ENCODE measurements at regions not wholly inside any gene's neighbourhood (a gene's known extent, or its start where the extent isn't known, plus 50 kb on each side); places are given as distances from the start of the nearest gene placed in this dataset.

DNA sequence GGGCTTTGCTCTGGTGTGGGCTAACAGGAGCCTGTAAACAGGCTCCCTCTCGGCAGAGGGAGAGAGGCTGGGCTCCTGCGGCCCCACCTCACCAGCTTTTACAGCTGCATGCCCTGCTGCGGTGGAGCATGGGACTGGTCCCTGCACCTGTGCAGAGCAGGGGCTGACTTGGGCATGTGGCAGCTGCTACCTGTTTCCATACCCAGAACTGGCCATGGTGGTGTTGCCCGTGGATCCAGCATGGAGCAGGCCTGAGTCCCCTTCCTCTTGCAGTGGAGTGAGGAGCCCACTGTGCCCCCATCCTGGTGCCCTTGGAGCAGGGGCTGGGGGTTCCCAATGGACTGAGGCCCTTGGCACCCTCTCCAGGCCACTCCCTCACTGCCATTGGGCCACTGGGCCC lies 91.9 kb upstream of the MGMT start:
- no peak for DNase-seq (ENCODE audit: low spot score)

GRCh38 chr10:129375912-129376311 lies 91.1 kb upstream of the MGMT start:
- no peak for DNase-seq (ENCODE audit: low spot score)

DNA sequence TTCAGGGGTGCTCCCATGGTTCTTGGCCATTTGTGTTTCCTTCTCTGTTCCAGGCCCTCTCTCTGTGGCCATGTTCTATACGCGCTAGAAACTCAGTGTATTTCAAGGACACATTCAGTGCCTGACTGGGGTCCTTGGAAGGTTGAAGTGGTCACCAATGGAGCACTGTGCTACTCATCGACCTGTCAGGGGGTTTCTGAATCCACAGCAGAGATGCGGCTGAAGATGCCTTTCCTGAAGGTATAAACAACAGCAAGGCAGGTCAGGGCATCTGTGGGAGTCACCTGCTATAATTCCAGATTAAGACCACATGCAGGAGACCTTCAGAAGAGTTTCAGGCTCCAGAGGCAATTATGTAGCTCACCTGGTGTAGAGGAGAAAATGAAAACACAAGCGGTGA lies 86.8 kb upstream of the MGMT start:
- no peak for DNase-seq (ENCODE audit: low spot score)

DNA sequence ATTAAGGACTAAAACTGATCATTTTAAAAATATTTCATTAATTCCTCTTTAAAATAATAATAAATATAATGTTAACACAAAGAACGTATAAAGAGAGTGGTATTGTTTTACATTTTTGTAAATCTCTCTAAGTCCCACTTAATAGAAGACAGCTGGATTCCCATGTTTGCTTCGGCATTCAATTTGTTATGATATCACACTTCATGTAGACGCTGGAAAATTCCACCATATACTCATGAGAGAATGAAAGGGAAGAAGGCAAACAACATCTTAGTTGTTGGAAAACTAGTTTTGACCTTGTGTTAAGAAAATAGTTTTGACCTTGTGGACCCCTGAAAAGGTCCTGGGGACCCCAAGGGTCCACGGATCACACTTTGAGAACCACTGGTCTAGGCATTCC lies 85.3 kb upstream of the MGMT start:
- no peak for DNase-seq (ENCODE audit: low spot score)

DNA sequence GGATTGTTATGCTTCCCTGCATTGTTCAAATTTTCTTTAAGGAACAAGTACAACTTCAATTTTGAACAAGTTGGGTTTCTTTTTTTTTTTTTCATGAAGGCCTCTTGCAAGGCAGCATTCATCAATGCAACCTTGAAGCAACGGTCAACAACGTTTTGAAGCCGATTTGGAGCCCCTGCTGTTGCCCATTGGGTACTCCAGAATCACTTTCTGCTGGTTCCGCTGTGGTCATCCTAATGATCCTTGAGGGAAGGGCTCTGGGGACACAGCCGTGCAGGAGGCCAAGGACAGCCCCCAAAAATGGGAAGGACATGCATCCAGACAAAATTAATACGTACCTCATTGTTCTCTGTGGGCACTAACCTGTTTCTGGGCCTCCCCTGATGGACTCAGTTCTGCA lies 84.6 kb upstream of the MGMT start:
- DNase-seq (ENCODE audit: low spot score) = no peak

- DNase-seq (ENCODE audit: low spot score) = no peak
Observed at GRCh38 chr10:129383651-129384050, 83.4 kb upstream of the MGMT start.

DNA sequence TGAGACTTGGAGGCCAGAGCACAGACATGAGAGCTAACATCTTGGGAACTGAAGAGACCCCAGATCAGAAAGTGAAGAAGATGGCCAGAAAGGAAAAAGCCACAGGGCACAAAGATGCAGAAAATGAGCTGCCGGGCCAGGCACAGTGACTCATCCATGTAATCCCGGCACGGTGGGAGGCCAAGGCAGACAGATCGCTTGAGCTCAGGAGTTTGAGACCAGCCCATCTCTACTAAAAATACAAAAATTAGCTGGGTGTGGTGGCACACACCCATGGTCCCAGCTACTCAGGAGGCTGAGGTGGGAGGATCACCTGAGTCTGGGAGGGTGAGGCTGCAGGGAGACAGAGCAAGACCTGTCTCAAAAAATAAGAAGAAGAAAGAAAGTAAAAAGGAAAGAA lies 81.4 kb upstream of the MGMT start:
- no peak for DNase-seq (ENCODE audit: low spot score)

- no peak for DNase-seq (ENCODE audit: low spot score)
Observed at GRCh38 chr10:129386415-129387257, 80.4 kb upstream of the MGMT start.

GRCh38 chr10:129387258-129387525 lies 79.8 kb upstream of the MGMT start:
- DNase-seq (ENCODE audit: low spot score) = no peak

DNA sequence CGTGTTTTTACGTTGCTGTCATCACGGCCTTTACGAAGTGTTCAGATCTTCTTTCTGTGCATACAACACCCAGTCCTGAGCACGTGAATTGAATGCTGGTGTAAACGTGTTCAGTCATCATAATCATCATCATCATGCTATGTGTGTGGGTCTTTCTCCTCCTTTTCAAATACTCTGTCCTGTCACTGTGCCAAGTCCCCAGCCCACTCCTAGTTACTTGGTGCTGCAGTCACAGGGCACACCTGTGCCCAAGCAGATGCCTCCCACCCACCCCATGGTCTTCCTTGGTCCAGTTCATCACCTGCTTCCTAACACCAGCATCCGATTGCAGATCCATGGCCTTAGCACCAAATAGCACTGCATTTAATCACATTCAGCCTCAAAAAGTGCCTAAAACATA lies 78.6 kb upstream of the MGMT start:
- no peak for DNase-seq (ENCODE audit: low spot score)

- no peak for DNase-seq (ENCODE audit: low spot score)
Observed at GRCh38 chr10:129389194-129389593, 77.8 kb upstream of the MGMT start.

GRCh38 chr10:129390147-129390546 lies 76.9 kb upstream of the MGMT start:
- no peak for DNase-seq (ENCODE audit: low spot score)

DNA sequence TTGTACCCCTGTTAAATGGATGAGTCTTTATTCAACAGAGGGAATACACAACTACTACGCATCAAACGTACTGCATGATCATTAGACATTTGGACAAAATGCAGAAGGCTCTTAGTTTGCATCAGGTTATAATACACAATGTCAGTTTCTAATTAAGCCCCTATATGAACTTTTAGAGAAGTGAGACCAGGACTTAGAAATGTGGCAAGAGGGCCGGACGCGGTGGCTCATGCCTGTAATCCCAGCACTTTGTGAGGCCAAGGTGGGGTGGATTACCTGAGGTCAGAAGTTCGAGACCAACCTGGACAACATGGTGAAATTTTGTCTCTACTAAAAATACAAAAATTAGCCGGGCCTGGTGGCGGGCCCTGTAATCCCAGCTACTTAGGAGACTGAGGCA lies 76.3 kb upstream of the MGMT start:
- DNase-seq (ENCODE audit: low spot score) = no peak

GRCh38 chr10:129391464-129391863 lies 75.6 kb upstream of the MGMT start:
- DNase-seq (ENCODE audit: low spot score) = no peak

- no peak for DNase-seq (ENCODE audit: low spot score)
Observed at GRCh38 chr10:129392855-129393254, 74.2 kb upstream of the MGMT start.

DNA sequence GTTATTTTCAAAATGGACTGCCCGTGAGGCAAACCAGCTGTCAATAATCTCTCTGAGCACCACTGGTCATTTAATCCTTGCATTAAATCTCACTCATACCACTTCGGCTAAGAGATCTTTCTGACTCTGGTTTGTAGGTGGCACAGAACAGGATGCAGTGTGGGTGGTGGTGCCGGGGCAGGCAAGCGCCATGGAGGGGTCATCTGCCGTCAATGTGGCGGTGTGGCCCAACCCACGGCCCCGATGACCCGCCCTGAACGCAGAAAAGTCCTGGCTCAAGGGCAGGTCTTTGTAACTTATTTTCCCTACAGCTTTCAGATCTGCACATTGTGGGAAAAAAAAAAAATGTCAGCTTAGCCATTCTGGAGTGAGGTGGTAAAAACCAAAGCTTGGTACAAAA lies 73.2 kb upstream of the MGMT start:
- no peak for DNase-seq (ENCODE audit: low spot score)

DNA sequence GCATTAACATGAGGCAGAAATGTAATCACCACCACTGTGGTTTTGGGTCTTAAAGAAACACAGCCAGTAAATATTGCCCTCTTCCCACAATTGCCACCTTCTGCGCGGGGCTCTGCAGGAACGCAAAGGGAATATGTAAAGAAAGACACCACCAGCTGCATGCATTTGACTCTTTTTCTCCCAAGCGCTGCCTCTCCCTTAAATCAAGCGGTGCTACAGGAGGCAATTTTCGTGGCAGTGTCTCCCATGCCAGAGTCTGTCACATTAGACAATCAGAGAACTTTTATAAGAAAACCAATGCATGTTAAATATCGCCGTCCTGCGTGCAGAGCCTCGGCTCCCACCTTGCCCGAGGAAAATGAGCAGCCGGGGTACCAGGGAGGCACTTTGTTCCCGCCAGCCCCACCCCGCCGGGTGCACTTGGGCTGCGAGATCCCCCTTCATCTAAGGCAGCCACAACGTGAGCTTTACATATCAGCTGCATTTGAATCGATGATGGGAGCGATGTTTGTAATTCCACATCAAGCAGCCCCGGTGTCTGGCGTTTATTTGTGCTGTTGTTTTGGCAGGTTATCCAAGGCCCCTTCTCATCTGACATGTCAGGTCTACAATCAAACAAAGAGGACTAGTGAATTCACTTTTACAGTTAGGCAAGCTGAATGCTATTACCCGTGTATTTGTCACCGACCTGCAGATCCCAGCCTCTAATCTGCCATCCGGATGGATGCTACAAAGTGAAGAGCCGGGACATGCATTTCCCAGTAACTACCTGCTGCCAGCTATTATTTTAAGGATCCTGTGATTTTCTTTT lies 72.3 kb upstream of the MGMT start:
- DNase-seq (ENCODE audit: low spot score) = no peak

- DNase-seq (ENCODE audit: low spot score) = no peak
Observed at GRCh38 chr10:129396021-129396722, 70.9 kb upstream of the MGMT start.

- no peak for DNase-seq (ENCODE audit: low spot score)
Observed at GRCh38 chr10:129397198-129397974, 69.7 kb upstream of the MGMT start.

- no peak for DNase-seq (ENCODE audit: low spot score)
Observed at GRCh38 chr10:129398711-129399141, 68.3 kb upstream of the MGMT start.

GRCh38 chr10:129400426-129400825 lies 66.6 kb upstream of the MGMT start:
- DNase-seq (ENCODE audit: low spot score) = no peak

- DNase-seq (ENCODE audit: low spot score) = no peak
Observed at GRCh38 chr10:129402459-129402858, 64.6 kb upstream of the MGMT start.

All from AG20443 (cell line).